GM23338 (cell line): ENCODE measurements at regions not wholly inside any gene's neighbourhood (a gene's known extent, or its start where the extent isn't known, plus 50 kb on each side); places are given as distances from the start of the nearest gene placed in this dataset.

Source experiments
- ATAC-seq: fragments of 200-7000 bp; cut with Tn5 transposase; 3 replicates; pipeline ENCODE4 v1.9.1; 2020
- DNase-seq: peaks from one replicate; pipeline ENCODE4 v3.0.0-alpha.2; 2015; ENCODE audit warnings: low spot score
- H2AFZ ChIP-seq: fragments of 200-600 bp; sonication (generic); 2 replicates; pipeline ENCODE4 v1.8.0; 2016; ENCODE audit warnings: antibody characterized with exemption, mild to moderate bottlenecking, moderate library complexity
- H3F3A ChIP-seq: fragments of 200-600 bp; sonication (generic); replicated peaks from 2 replicates; pipeline ENCODE4 v1.8.0; 2017; ENCODE audit warnings: antibody characterized with exemption, mixed run types, low read depth
- H3K27ac ChIP-seq: fragments of 200-600 bp; sonication (generic); 2 replicates; pipeline ENCODE4 v1.6.1; 2016; ENCODE audit warnings: low read depth
- H3K27me3 ChIP-seq: fragments of 200-600 bp; sonication (generic); 2 replicates; pipeline ENCODE4 v1.8.0; 2016; ENCODE audit warnings: mild to moderate bottlenecking, mixed run types, moderate library complexity; ENCODE audit not compliant: insufficient read depth
- H3K36me3 ChIP-seq: fragments of 200-600 bp; sonication (generic); 2 replicates; pipeline ENCODE4 v1.8.0; 2016; ENCODE audit warnings: mild to moderate bottlenecking; ENCODE audit not compliant: insufficient read depth
- H3K4me1 ChIP-seq: fragments of 200-600 bp; sonication (generic); 2 replicates; pipeline ENCODE4 v1.8.0; 2016; ENCODE audit warnings: mild to moderate bottlenecking, moderate library complexity; ENCODE audit not compliant: insufficient read depth
- H3K4me2 ChIP-seq: fragments of 200-600 bp; sonication (generic); 2 replicates; pipeline ENCODE4 v1.7.1; 2017; ENCODE audit warnings: mixed run types
- H3K4me3 ChIP-seq: fragments of 200-600 bp; sonication (generic); 2 replicates; pipeline ENCODE4 v1.6.1; 2016; ENCODE audit warnings: mixed run types
- H3K79me2 ChIP-seq: fragments of 200-600 bp; sonication (generic); replicated peaks from 2 replicates; pipeline ENCODE4 v1.8.0; 2017; ENCODE audit warnings: mild to moderate bottlenecking; ENCODE audit not compliant: insufficient read depth
- H3K9me2 ChIP-seq: fragments of 200-600 bp; sonication (generic); 2 replicates; pipeline ENCODE4 v1.8.0; 2017; ENCODE audit not compliant: insufficient read depth
- H4K20me1 ChIP-seq: fragments of 200-600 bp; sonication (generic); replicated peaks from 2 replicates; pipeline ENCODE4 v1.8.0; 2017; ENCODE audit warnings: mild to moderate bottlenecking; ENCODE audit not compliant: insufficient read depth
- H3K27ac Mint-ChIP-seq: 2 replicates; pipeline ENCODE4 v1.8.0; 2020; ENCODE audit warnings: inconsistent platforms, mild to moderate bottlenecking, moderate library complexity, mixed read lengths
- H3K27me3 Mint-ChIP-seq: 3 replicates; pipeline ENCODE4 v1.8.0; 2022; ENCODE audit warnings: low read depth, mild to moderate bottlenecking, moderate library complexity, mixed read lengths, inconsistent platforms; ENCODE audit not compliant: insufficient read depth, poor library complexity
- H3K36me3 Mint-ChIP-seq: 3 replicates; pipeline ENCODE4 v1.8.0; 2021; ENCODE audit warnings: low read depth, mild to moderate bottlenecking, inconsistent platforms, moderate library complexity, mixed read lengths
- H3K4me1 Mint-ChIP-seq: 3 replicates; pipeline ENCODE4 v1.8.0; 2020; ENCODE audit warnings: mild to moderate bottlenecking, inconsistent platforms, mixed read lengths
- H3K4me3 Mint-ChIP-seq: 3 replicates; pipeline ENCODE4 v1.8.0; 2021; ENCODE audit warnings: moderate library complexity, mild to moderate bottlenecking, inconsistent platforms, mixed read lengths
- H3K9me3 Mint-ChIP-seq: 3 replicates; pipeline ENCODE4 v1.8.0; 2020; ENCODE audit warnings: moderate library complexity, mild to moderate bottlenecking, inconsistent platforms, mixed read lengths
- CREB1 ChIP-seq: fragments of 250-450 bp; sonication (Bioruptor Pico); IDR thresholded peaks from 2 replicates; pipeline ENCODE4 v1.5.0; 2020; ENCODE audit warnings: low read depth, mild to moderate bottlenecking, moderate library complexity
- EZH2 ChIP-seq: fragments of 200-600 bp; sonication (generic); IDR thresholded peaks from one replicate; pipeline ENCODE4 v1.8.0; 2017; ENCODE audit warnings: antibody characterized with exemption, mild to moderate bottlenecking, low read depth; ENCODE audit not compliant: unreplicated experiment
- EZH2phosphoT487 ChIP-seq: fragments of 200-600 bp; sonication (generic); IDR thresholded peaks from one replicate; pipeline ENCODE4 v1.8.1; 2018; ENCODE audit warnings: antibody characterized with exemption; ENCODE audit not compliant: unreplicated experiment
- JUNB ChIP-seq: IDR thresholded peaks from one replicate; pipeline ENCODE4 v1.6.1; 2016; ENCODE audit warnings: antibody characterized with exemption; ENCODE audit not compliant: unreplicated experiment
- NANOG ChIP-seq: IDR thresholded peaks from 2 replicates; pipeline ENCODE4 v1.6.1; 2016; ENCODE audit warnings: antibody characterized with exemption, borderline replicate concordance
- POLR2AphosphoS5 ChIP-seq: IDR thresholded peaks from 2 replicates; pipeline ENCODE4 v1.6.1; 2016; ENCODE audit warnings: antibody characterized with exemption, low read depth
- STAT1 ChIP-seq: IDR thresholded peaks from one replicate; pipeline ENCODE4 v1.6.1; 2016; ENCODE audit warnings: antibody characterized with exemption; ENCODE audit not compliant: unreplicated experiment
- ZNF114 ChIP-seq: fragments of 250-450 bp; sonication (Bioruptor Pico); IDR thresholded peaks from 2 replicates; pipeline ENCODE4 v1.5.0; 2020; ENCODE audit warnings: mild to moderate bottlenecking, moderate library complexity
- TF ChIP-seq, protein P1 (sequence below), 2 experiments: fragments of 200-600 bp in 1 of 2; sonication (generic) in 1 of 2; conservative IDR thresholded peaks; 2 replicates each; pipeline versions ENCODE4 v1.5.1 to v1.6.1; 2016 to 2017; ENCODE audit warnings: antibody characterized with exemption in 2 of 2, low read depth in 2 of 2, mild to moderate bottlenecking in 2 of 2, moderate library complexity in 1 of 2
- TF ChIP-seq, protein P2 (sequence below): IDR thresholded peaks from 2 replicates; pipeline ENCODE4 v1.6.1; 2016; ENCODE audit warnings: antibody characterized with exemption
- TF ChIP-seq, protein P3 (sequence below): fragments of 250-450 bp; sonication (Bioruptor Pico); IDR thresholded peaks from 2 replicates; pipeline ENCODE4 v1.5.0; 2020; ENCODE audit warnings: mild to moderate bottlenecking, moderate library complexity

DNA sequence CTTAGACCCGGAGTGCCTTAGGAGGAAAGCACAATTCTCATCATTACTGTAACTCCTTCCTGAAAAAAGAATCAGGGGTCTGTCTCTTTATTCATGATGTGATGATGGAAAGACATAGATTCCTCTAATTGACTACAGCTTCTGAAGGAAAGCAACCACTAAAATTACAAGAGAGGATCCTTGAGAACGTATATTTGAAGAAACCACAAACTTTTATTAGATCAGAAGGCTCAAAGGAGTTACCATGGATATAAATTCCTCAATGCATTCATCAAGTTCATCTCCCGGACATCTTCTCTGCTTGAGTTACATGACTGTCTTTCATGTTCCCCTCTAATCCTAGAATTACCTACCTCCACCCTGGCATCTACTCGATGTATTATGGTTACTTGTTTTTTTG, 104.1 kb upstream of the PAPPA start (continued):
- TF ChIP-seq, protein P1, sequence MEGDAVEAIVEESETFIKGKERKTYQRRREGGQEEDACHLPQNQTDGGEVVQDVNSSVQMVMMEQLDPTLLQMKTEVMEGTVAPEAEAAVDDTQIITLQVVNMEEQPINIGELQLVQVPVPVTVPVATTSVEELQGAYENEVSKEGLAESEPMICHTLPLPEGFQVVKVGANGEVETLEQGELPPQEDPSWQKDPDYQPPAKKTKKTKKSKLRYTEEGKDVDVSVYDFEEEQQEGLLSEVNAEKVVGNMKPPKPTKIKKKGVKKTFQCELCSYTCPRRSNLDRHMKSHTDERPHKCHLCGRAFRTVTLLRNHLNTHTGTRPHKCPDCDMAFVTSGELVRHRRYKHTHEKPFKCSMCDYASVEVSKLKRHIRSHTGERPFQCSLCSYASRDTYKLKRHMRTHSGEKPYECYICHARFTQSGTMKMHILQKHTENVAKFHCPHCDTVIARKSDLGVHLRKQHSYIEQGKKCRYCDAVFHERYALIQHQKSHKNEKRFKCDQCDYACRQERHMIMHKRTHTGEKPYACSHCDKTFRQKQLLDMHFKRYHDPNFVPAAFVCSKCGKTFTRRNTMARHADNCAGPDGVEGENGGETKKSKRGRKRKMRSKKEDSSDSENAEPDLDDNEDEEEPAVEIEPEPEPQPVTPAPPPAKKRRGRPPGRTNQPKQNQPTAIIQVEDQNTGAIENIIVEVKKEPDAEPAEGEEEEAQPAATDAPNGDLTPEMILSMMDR (conservative IDR thresholded peaks at IDR 0.05; ENCODE audit: low read depth in 2 of 2): no peak
- TF ChIP-seq ZNF114 (CRISPR knock-in tag) (no peak), CREB1 (no peak), EZH2phosphoT487 (no peak), JUNB (no peak), STAT1 (no peak), NANOG (no peak)
- TF ChIP-seq, protein P2, sequence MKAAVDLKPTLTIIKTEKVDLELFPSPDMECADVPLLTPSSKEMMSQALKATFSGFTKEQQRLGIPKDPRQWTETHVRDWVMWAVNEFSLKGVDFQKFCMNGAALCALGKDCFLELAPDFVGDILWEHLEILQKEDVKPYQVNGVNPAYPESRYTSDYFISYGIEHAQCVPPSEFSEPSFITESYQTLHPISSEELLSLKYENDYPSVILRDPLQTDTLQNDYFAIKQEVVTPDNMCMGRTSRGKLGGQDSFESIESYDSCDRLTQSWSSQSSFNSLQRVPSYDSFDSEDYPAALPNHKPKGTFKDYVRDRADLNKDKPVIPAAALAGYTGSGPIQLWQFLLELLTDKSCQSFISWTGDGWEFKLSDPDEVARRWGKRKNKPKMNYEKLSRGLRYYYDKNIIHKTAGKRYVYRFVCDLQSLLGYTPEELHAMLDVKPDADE: no peak

DNA sequence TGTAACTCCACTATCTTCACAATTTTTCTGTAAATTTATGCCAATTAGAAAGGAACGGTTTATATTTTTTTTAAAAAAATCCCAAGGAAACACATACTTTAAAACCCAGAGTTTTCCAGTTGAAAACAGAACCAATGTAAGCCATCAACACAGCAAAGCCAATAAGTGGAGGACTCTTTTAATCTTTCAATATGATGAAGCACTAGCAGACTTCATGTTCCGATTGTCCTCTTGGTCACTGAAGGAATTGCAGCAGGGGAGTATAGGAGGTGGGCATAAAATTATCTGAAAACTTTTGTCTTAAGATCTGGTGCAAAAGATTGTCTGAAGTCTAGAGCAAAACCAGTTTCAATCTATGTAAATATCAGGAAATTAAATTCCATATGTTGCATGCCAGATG, 102.1 kb upstream of the PAPPA start:
- Histone ChIP-seq H3K79me2 (no peaks in the 10 kb centered on the region), H3K27ac (no peak overlapping the region), H3K4me3 (no peak overlapping the region), H3F3A (no peaks in the 10 kb centered on the region), H3K4me1 (no peaks in the 10 kb centered on the region), H3K9me2 (no peaks in the 10 kb centered on the region), H4K20me1 (no peaks in the 10 kb centered on the region), H3K36me3 (no peaks in the 10 kb centered on the region), H2AFZ (no peak overlapping the region), H3K27me3 (no peaks in the 10 kb centered on the region), H3K4me2 (no peak overlapping the region)
- ATAC-seq (no peak), DNase-seq (peak; percentile 12)
- TF ChIP-seq, protein P3, sequence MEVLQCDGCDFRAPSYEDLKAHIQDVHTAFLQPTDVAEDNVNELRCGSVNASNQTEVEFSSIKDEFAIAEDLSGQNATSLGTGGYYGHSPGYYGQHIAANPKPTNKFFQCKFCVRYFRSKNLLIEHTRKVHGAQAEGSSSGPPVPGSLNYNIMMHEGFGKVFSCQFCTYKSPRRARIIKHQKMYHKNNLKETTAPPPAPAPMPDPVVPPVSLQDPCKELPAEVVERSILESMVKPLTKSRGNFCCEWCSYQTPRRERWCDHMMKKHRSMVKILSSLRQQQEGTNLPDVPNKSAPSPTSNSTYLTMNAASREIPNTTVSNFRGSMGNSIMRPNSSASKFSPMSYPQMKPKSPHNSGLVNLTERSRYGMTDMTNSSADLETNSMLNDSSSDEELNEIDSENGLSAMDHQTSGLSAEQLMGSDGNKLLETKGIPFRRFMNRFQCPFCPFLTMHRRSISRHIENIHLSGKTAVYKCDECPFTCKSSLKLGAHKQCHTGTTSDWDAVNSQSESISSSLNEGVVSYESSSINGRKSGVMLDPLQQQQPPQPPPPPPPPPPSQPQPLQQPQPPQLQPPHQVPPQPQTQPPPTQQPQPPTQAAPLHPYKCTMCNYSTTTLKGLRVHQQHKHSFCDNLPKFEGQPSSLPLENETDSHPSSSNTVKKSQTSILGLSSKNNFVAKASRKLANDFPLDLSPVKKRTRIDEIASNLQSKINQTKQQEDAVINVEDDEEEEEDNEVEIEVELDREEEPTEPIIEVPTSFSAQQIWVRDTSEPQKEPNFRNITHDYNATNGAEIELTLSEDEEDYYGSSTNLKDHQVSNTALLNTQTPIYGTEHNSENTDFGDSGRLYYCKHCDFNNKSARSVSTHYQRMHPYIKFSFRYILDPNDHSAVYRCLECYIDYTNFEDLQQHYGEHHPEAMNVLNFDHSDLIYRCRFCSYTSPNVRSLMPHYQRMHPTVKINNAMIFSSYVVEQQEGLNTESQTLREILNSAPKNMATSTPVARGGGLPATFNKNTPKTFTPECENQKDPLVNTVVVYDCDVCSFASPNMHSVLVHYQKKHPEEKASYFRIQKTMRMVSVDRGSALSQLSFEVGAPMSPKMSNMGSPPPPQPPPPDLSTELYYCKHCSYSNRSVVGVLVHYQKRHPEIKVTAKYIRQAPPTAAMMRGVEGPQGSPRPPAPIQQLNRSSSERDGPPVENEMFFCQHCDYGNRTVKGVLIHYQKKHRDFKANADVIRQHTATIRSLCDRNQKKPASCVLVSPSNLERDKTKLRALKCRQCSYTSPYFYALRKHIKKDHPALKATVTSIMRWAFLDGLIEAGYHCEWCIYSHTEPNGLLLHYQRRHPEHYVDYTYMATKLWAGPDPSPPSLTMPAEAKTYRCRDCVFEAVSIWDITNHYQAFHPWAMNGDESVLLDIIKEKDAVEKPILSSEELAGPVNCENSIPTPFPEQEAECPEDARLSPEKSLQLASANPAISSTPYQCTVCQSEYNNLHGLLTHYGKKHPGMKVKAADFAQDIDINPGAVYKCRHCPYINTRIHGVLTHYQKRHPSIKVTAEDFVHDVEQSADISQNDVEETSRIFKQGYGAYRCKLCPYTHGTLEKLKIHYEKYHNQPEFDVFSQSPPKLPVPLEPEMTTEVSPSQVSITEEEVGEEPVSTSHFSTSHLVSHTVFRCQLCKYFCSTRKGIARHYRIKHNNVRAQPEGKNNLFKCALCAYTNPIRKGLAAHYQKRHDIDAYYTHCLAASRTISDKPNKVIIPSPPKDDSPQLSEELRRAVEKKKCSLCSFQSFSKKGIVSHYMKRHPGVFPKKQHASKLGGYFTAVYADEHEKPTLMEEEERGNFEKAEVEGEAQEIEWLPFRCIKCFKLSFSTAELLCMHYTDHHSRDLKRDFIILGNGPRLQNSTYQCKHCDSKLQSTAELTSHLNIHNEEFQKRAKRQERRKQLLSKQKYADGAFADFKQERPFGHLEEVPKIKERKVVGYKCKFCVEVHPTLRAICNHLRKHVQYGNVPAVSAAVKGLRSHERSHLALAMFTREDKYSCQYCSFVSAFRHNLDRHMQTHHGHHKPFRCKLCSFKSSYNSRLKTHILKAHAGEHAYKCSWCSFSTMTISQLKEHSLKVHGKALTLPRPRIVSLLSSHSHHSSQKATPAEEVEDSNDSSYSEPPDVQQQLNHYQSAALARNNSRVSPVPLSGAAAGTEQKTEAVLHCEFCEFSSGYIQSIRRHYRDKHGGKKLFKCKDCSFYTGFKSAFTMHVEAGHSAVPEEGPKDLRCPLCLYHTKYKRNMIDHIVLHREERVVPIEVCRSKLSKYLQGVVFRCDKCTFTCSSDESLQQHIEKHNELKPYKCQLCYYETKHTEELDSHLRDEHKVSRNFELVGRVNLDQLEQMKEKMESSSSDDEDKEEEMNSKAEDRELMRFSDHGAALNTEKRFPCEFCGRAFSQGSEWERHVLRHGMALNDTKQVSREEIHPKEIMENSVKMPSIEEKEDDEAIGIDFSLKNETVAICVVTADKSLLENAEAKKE: no peak
- TF ChIP-seq, protein P1 (conservative IDR thresholded peaks at IDR 0.05; ENCODE audit: low read depth in 2 of 2): 0 out of 4 replicates have a peak, but pooled peaks of 1 of the 2 experiments have one; percentile 19
- TF ChIP-seq EZH2: no peak
- no peak for TF ChIP-seq POLR2AphosphoS5
- Mint-ChIP-seq H3K4me1 (no peaks in the 10 kb centered on the region), H3K4me3 (no peak overlapping the region), H3K9me3 (no peaks in the 10 kb centered on the region), H3K27me3 (peaks cover 1% of the 10 kb centered on the region), H3K27ac (no peak overlapping the region), H3K36me3 (no peaks in the 10 kb centered on the region)
